GM18870 (cell line): ENCODE measurements at regions not wholly inside any gene's neighbourhood (a gene's known extent, or its start where the extent isn't known, plus 50 kb on each side); places are given as distances from the start of the nearest gene placed in this dataset.
"Not testable (repeated sequence)": the region's sequence is repeated elsewhere in the genome, so short reads cannot be mapped to it uniquely, and the experiment has no call there.

Source experiments
- ATAC-seq: cut with Tn5 transposase; IDR thresholded peaks from one replicate; pipeline ENCODE4 v1.9.1; 2021; ENCODE audit warnings: moderate library complexity; ENCODE audit not compliant: unreplicated experiment

- no peak for ATAC-seq
Measured at GRCh38 chr14:105853089-105853906, 326.9 kb downstream of the TMEM121 start.

DNA sequence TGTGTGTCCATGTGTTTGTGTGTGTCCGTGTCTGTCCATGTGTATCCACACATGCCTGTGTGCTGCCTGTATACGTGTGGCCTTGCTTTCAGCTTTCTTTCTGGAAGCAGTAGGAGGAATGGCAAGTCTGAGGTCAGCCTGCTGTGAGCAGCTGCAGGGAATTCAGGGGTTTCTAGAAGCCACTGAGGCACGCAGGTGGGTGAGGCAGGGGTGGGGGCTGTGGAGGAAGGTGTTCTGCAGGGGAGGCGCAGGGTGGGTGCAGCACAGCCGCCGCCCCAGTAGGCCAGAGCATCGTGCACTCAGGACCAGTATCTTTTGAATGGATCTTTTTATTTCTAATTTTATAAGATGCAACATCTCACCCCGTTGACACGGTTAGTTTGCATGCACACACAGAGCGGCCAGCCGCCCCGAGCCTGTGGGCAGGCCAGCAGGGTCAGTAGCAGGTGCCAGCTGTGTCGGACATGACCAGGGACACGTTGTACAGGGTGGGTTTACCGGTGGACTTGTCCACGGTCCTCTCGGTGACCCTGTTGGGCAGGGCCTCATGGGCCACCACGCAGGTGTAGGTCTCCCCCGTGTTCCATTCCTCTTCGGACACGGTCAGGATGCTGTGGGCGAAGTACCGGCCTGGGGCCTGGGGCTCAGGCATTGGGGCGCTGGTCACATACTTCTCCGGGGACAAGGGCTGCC is 327.7 kb downstream of the TMEM121 start:
- ATAC-seq: no peak

DNA sequence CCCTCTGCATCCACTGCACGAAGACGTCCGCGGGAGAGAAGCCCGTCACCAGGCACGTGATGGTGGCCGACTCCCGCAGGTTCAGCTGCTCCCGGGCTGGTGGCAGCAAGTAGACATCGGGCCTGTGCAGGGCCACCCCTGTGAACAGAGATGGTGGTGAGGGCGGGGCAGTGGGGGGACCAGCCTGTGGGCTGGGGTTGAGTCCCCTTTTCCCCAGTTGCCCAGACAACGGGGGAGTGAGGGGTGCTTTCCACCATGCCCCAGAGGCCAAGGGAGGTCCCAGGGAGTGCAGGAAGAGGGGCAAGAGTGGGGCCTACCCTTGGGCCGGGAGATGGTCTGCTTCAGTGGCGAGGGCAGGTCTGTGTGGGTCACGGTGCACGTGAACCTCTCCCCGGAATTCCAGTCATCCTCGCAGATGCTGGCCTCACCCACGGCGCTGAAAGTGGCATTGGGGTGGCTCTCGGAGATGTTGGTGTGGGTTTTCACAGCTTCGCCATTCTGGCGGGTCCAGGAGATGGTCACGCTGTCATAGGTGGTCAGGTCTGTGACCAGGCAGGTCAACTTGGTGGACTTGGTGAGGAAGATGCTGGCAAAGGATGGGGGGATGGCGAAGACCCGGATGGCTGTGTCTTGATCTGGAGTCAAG is 328.3 kb downstream of the TMEM121 start:
- no peak for ATAC-seq

DNA sequence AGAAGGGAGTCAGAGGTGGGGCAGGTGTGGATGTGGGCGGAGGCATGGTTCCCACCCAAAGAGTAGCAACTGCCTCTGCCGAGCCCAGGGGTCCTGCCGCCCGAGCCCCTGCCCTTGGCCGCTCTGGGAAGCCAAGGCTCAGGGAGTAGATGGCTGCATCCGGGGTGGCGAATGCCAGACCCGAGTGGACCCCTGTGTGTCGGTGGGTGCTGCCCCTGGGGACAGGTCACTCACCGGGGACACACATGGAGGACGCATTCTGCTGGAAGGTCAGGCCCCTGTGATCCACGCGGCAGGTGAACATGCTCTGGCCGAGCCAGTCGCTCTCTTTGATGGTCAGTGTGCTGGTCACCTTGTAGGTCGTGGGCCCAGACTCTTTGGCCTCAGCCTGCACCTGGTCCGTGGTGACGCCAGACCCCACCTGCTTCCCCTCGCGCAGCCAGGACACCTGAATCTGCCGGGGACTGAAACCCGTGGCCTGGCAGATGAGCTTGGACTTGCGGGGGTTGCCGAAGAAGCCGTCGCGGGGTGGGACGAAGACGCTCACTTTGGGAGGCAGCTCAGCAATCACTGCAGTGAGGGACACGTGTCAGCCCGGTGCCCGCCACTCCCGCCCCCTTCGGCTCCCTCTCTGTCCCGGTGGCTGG is 329.0 kb downstream of the TMEM121 start:
- ATAC-seq: no peak

GRCh38 chr14:105855893-105856675 is 329.7 kb downstream of the TMEM121 start:
- ATAC-seq: no peak

DNA sequence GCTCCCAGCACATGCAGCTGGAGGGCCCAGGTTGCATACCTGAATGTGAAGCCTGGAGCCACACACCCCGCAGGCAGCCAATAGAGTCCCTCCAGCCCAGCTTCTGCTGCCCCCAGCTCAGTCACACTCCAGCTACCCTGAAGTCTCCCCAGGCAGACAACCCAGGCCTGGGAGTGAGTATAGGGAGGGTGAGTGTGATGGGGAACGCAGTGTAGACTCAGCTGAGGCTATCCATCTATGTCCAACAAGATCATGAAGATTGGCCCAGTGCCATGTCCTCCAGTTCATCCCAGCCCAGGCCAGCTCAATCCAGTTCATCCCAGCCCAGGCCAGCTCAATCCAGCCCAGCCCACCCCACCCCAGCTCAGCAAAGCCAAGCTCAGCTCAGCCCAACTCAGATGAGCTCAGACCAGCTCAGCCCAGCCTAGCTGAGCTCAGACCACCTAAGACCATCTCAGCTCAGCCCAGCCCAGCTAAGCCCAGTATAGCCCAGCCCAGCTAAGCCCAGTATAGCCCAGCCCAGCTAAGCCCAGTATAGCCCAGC is 330.4 kb downstream of the TMEM121 start:
- ATAC-seq: no peak

DNA sequence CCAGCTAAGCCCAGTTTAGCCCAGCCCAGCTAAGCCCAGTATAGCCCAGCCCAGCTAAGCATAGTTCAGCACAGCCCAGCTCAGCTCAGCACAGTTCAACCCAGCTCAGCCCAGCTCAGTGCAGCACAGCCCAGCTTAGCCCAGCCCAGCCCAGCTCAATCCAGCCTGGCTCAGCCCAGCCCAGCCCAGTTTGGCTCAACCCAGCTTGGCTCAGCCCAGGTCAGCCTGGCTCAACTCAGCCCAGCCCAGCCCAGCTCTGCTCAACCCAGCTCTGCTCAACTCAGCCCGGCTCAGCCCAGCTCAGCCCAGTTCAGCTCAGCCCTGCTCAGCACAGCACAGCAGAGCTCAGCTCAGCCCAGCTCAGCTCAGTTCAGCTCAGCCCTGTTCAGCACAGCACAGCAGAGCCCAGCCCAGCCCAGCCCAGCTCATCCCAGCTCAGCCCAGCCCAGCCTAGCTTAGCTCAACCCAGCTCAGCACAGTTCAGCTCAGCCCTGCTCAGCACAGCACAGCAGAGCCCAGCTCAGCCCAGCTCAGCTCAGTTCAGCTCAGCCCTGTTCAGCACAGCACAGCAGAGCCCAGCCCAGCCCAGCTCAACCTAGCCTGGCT is 330.9 kb downstream of the TMEM121 start:
- ATAC-seq: no peak

- ATAC-seq: no peak
Measured at GRCh38 chr14:105857826-105858675, 331.7 kb downstream of the TMEM121 start.

DNA sequence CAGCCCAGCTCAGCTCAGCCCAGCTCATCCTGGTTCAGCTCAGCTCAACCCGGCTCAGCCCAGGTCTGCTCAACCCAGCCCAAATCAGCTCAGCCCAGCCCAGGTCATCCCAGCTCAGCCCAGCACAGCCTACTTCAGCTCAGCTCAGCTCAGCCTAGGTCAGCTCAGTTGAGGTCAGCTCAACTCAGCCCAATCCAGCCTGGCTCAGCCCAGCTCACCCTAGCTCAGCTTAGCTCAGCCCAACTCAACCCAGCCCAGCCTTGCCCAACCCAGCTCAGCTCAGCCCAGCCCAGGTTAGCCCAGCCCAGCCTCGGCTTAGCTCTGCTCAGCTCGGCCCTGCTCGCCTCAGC is 332.3 kb downstream of the TMEM121 start:
- ATAC-seq: no peak

DNA sequence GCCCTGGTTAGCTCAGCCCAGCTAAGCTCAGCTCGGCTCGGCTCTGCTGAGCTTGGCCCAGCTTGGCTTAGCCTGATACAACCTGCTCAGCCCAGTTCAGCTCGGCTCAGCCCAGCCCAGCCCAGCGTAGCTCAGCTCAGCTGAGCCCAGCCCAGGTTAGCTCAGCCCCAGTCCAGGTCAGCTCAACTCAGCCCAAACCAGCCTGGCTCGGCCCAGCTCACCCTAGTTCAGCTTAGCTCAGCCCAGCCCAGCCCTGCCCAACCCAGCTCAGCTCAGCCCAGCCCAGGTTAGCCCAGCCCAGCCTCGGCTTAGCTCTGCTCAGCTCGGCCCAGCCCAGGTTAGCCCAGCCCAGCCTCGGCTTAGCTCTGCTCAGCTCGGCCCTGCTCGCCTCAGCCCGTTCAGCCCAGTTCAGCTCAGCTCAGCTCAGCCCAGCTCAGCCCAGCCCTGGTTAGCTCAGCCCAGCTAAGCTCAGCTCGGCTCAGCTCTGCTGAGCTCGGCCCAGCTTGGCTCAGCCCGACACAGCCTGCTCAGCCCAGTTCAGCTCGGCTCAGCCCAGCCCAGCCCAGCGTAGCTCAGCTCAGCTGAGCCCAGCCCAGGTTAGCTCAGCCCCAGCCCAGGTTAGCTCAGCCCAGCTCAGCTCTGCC is 332.8 kb downstream of the TMEM121 start:
- not testable (repeated sequence) for ATAC-seq

- no peak for ATAC-seq
Measured at GRCh38 chr14:105859717-105860614, 333.6 kb downstream of the TMEM121 start.

DNA sequence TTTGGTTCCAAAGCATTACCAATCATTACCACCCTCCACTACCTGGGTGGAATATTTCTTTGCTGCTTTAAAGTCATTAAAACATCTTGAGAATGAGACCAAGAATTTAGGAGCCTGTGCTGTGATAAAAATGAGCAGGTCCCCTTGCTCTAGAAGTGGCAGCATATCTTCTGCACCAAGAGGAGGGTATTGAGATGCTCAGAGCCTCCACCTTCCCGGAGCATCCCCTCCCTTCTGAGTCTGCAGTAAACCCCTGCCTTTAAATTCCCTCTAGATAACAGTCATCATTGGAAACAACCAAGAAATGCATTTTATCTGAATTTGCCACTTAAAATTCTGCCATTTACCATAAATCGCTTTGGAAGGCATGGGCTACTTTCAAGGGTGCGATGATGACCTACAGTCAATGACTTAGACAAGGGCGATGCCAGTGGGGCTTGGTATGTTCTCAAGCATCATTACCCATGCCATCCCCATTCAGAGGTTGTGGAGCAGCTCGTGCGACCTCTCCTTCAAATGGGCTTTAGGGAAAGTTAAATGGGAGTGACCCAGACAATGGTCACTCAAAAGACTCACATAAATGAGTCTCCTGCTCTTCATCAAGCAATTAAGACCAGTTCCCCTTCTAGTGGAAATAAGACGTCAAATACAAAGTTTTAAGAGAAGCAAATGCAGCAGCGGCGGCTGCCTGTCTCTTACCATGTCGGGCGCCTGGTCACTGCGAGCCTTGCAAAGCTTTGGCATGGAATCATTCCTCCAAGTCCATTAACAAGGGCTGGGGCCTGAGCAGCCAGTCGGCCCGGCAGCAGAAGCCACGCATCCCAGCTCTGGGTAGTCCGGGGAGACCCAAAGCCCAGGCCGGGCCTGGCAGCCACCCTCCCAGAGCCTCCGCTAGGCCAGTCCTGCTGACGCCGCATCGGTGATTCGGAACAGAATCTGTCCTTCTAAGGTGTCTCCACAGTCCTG is 334.5 kb downstream of the TMEM121 start:
- no peak for ATAC-seq

- peak; percentile 78 for ATAC-seq
Measured at GRCh38 chr14:105861985-105862465, 335.6 kb downstream of the TMEM121 start.

GRCh38 chr14:105862581-105863239 is 336.3 kb downstream of the TMEM121 start:
- no peak for ATAC-seq

- ATAC-seq: no peak
Measured at GRCh38 chr14:105863296-105864108, 337.1 kb downstream of the TMEM121 start.
